Naive thymus-derived CD4-positive, alpha-beta T cell (primary cell): ENCODE measurements at regions not wholly inside any gene's neighbourhood (a gene's known extent, or its start where the extent isn't known, plus 50 kb on each side); places are given as distances from the start of the nearest gene placed in this dataset.

Experiments used
- ATAC-seq: fragments of 150-1000 bp; cut with Tn5 transposase; 2 replicates; pipeline ENCODE4 v1.10.0; 2021; ENCODE audit warnings: mild to moderate bottlenecking, moderate library complexity
- CTCF ChIA-PET: fragments of 350-600 bp; sonication (Branson Sonifier 250); formaldehyde crosslinking; loops from one replicate; lab custom pipeline; 2021; ENCODE audit warnings: antibody characterized with exemption; lab: Charles Lee
- POLR2A ChIA-PET: fragments of 350-600 bp; sonication (Branson Sonifier 250); formaldehyde crosslinking; loops from one replicate; lab custom pipeline; 2021; ENCODE audit warnings: antibody characterized with exemption, inconsistent platforms; lab: Charles Lee
- DNase-seq, 9 donors: peaks; one replicate each; pipeline versions ENCODE4 v3.0.0 to v3.0.0-alpha.2; 2020 to 2022; ENCODE audit warnings: mixed read lengths in 1 of 9
- H3K27ac ChIP-seq: one replicate; pipeline ENCODE4 v1.7.0; 2013; ENCODE audit warnings: mild to moderate bottlenecking, low read depth, low read length, moderate library complexity
- H3K27me3 ChIP-seq, 2 donors: one replicate each; pipeline ENCODE4 v1.7.0; 2013; ENCODE audit warnings: low read length in 2 of 2, mild to moderate bottlenecking in 2 of 2, moderate library complexity in 2 of 2; ENCODE audit not compliant: control insufficient read depth in 2 of 2, insufficient read depth in 2 of 2
- H3K36me3 ChIP-seq, 3 experiments: 1 replicate in 2 of 3; 2 replicates in 1 of 3; pipeline ENCODE4 v1.7.0; 2013; ENCODE audit warnings: low read length in 3 of 3, mild to moderate bottlenecking in 3 of 3, moderate library complexity in 1 of 3; ENCODE audit not compliant: insufficient read depth in 3 of 3, control insufficient read depth in 2 of 3
- H3K4me1 ChIP-seq, 2 donors: one replicate each; pipeline ENCODE4 v1.7.0; 2013; ENCODE audit warnings: low read length in 2 of 2, mild to moderate bottlenecking in 2 of 2, moderate library complexity in 1 of 2; ENCODE audit not compliant: control insufficient read depth in 2 of 2, insufficient read depth in 2 of 2
- H3K4me3 ChIP-seq: 2 replicates; pipeline ENCODE4 v1.7.0; 2013; ENCODE audit warnings: mild to moderate bottlenecking, low read length
- H3K9me3 ChIP-seq, 3 experiments: 1 replicate in 2 of 3; 2 replicates in 1 of 3; pipeline ENCODE4 v1.7.0; 2013; ENCODE audit warnings: low read length in 3 of 3; ENCODE audit not compliant: control insufficient read depth in 2 of 3
- H3K27ac Mint-ChIP-seq, 9 donors: one replicate each; pipeline ENCODE4 v1.8.0; 2020 to 2022; ENCODE audit warnings: mixed read lengths in 9 of 9, mild to moderate bottlenecking in 8 of 9, moderate library complexity in 5 of 9, inconsistent platforms in 2 of 9
- H3K27me3 Mint-ChIP-seq, 5 donors: one replicate each; pipeline ENCODE4 v1.8.0; 2021 to 2022; ENCODE audit warnings: mixed read lengths in 5 of 5, mild to moderate bottlenecking in 1 of 5
- H3K36me3 Mint-ChIP-seq, 5 donors: one replicate each; pipeline ENCODE4 v1.8.0; 2020 to 2022; ENCODE audit warnings: mixed read lengths in 5 of 5, mild to moderate bottlenecking in 3 of 5, inconsistent platforms in 1 of 5
- H3K4me1 Mint-ChIP-seq, 7 donors: one replicate each; pipeline ENCODE4 v1.8.0; 2020 to 2022; ENCODE audit warnings: mixed read lengths in 7 of 7, mild to moderate bottlenecking in 3 of 7, inconsistent platforms in 1 of 7
- H3K4me3 Mint-ChIP-seq, 10 donors: one replicate each; pipeline ENCODE4 v1.8.0; 2020 to 2022; ENCODE audit warnings: mild to moderate bottlenecking in 10 of 10, mixed read lengths in 10 of 10, moderate library complexity in 6 of 10, inconsistent platforms in 2 of 10
- H3K9me3 Mint-ChIP-seq, 11 donors: one replicate each; pipeline ENCODE4 v1.8.0; 2020 to 2022; ENCODE audit warnings: mixed read lengths in 11 of 11, mild to moderate bottlenecking in 4 of 11, inconsistent platforms in 1 of 11, moderate library complexity in 1 of 11
- intact Hi-C, 2 donors: fragments of 100-400 bp; cut with micrococcal nuclease; formaldehyde crosslinking; loops; one replicate each; pipeline ENCODE4 v1.15.1; 2023

DNA sequence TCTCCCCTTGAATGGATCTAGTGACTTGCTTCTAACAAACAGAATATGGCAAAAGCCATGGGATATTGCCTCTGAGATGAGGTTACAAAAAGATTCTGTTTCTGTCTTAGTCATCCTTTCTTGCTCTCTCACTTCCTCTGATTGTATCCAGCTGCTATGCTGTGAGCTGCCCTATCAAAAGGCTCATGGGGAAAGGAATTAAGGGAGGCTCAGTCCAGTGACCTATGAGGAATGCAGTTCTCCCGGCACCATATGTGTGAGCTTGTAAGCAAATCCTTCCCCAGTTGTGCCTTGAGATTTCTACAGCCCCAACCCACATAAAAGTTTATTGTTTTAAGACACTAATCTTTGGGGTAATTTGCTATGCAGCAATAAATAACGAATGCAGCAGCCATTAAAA is 183.1 kb downstream of the KLHL28 start:
- intact Hi-C loops, result no loop called here
- CTCF ChIA-PET, result no interaction called here
- ATAC-seq, result no peak
- H3K9me3 ChIP-seq, result no peaks in the 10 kb centered on the region
- no peaks in the 10 kb centered on the region for H3K4me1 Mint-ChIP-seq
- H3K9me3 Mint-ChIP-seq, result no peaks in the 10 kb centered on the region
- no peak overlapping the region for H3K27ac ChIP-seq
- no peaks in the 10 kb centered on the region for H3K4me1 ChIP-seq
- H3K27ac Mint-ChIP-seq, result no peak overlapping the region
- DNase-seq, result no peak
- no peak overlapping the region for H3K4me3 ChIP-seq
- H3K4me3 Mint-ChIP-seq, result no peak overlapping the region
- H3K27me3 ChIP-seq, result no peaks in the 10 kb centered on the region
- POLR2A ChIA-PET, result no interaction called here
- no peaks in the 10 kb centered on the region for H3K36me3 Mint-ChIP-seq
- H3K36me3 ChIP-seq, result no peaks in the 10 kb centered on the region
- peaks cover 0 to 18% (median 11%) of the 10 kb centered on the region in 5 donors for H3K27me3 Mint-ChIP-seq

DNA sequence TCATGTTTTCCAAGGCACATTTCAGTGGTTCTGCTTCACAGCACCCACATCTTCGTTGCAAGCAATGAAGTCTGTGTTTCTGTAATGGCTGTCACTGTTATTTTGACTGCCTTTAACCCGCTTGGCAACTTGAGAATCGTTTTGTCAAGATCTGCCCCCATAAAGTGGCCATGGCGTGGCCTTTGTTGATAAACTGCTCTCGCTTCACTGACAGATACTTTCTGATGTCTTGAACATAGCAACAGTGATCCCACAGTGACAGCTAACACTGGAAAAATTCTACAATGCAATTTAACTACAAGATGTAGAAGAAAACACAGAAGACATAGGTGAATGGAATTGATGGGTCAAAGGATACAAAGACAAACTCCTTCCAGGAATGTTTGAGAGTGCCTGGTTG is 184.2 kb downstream of the KLHL28 start:
- H3K27me3 ChIP-seq, result no peaks in the 10 kb centered on the region
- CTCF ChIA-PET, result no interaction called here
- peaks cover 0 to 4% (median 0%) of the 10 kb centered on the region in 11 donors for H3K9me3 Mint-ChIP-seq
- H3K4me1 ChIP-seq, result no peaks in the 10 kb centered on the region
- H3K4me1 Mint-ChIP-seq, result no peaks in the 10 kb centered on the region
- no peaks in the 10 kb centered on the region for H3K9me3 ChIP-seq
- ATAC-seq, result no peak
- POLR2A ChIA-PET, result no interaction called here
- H3K27ac Mint-ChIP-seq, result no peak overlapping the region
- H3K36me3 ChIP-seq, result no peaks in the 10 kb centered on the region
- H3K4me3 ChIP-seq, result no peak overlapping the region
- H3K27me3 Mint-ChIP-seq, result peaks cover 0 to 11% (median 9%) of the 10 kb centered on the region in 5 donors
- intact Hi-C loops, result no loop called here
- H3K36me3 Mint-ChIP-seq, result no peaks in the 10 kb centered on the region
- DNase-seq, result no peak
- no peak overlapping the region for H3K4me3 Mint-ChIP-seq
- H3K27ac ChIP-seq, result no peak overlapping the region

DNA sequence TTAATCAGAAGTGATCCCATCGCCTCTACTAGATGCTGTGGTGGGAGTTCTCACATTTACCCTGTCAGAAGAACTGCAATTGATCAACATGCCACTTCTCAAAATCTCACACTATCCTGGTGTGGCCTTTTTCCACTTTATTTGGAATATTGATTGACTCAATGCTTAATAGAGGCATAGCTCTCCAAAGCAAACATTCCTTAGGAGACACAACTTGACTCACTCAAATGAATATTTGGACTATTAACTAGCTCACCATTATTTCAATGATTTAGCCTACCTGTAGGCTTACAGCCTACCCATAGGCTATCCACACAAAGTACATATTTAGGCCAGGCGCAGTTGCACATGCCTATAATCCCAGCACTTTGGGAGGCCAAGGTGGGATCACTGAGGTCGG is 186.5 kb downstream of the KLHL28 start:
- ChIA-PET POLR2A (no interaction called here), CTCF (no interaction called here)
- Mint-ChIP-seq H3K4me1 (no peaks in the 10 kb centered on the region), H3K36me3 (no peaks in the 10 kb centered on the region), H3K9me3 (peaks cover 0 to 4% (median 0%) of the 10 kb centered on the region in 11 donors), H3K27me3 (peaks cover 0 to 8% (median 0%) of the 10 kb centered on the region in 5 donors), H3K4me3 (no peak overlapping the region), H3K27ac (no peak overlapping the region)
- Histone ChIP-seq H3K27ac (no peak overlapping the region), H3K4me1 (no peaks in the 10 kb centered on the region), H3K36me3 (no peaks in the 10 kb centered on the region), H3K9me3 (no peaks in the 10 kb centered on the region), H3K27me3 (no peaks in the 10 kb centered on the region), H3K4me3 (no peak overlapping the region)
- no peak for ATAC-seq
- DNase-seq, result no peak
- intact Hi-C loops, result no loop called here

DNA sequence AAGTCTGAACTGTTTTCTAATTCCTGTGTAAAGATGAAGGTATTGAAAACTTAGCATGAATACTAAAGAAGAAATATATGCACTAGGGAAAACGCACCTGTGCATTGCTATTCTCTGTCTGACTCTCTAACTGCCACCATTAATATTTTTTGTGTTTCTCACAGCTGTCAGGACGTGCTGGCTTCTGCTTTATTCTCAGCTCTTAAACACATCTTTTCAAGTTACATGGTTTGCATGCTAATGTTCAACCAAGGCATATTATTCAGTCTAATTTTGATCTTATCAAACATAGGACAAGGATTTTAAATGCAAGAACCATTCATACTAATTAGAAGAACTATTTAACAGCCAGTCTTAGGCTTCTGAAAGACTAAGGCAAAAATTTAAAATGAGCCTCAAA is 187.4 kb downstream of the KLHL28 start:
- H3K9me3 ChIP-seq, result no peaks in the 10 kb centered on the region
- Mint-ChIP-seq H3K27ac (no peak overlapping the region), H3K27me3 (peaks cover 0 to 9% (median 4%) of the 10 kb centered on the region in 5 donors), H3K36me3 (no peaks in the 10 kb centered on the region), H3K4me1 (no peaks in the 10 kb centered on the region), H3K9me3 (peaks cover 0 to 4% (median 0%) of the 10 kb centered on the region in 11 donors), H3K4me3 (no peak overlapping the region)
- no peak overlapping the region for H3K4me3 ChIP-seq
- DNase-seq (no peak), ATAC-seq (no peak)
- H3K4me1 ChIP-seq, result no peaks in the 10 kb centered on the region
- no peak overlapping the region for H3K27ac ChIP-seq
- no peaks in the 10 kb centered on the region for H3K27me3 ChIP-seq
- ChIA-PET CTCF (no interaction called here), POLR2A (no interaction called here)
- intact Hi-C loops, result no loop called here
- no peaks in the 10 kb centered on the region for H3K36me3 ChIP-seq

DNA sequence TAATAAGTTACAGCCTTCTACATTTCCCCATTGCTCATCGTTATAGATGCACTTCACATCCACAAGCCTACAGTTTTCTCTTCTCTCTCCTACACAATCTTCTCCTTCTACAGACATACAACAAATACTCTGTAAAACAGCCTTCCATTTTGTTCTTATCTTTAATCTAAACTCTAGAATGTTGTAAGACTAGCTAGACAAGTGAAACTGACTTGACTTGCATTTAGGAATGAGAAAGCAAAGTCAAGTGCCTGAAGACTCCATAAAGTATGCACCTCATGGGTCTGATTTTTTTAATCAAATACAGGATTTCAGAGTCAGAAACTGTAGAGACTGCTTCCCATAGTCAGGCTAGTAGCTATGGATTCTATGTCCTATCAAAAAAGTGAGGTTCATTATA is 190.3 kb downstream of the KLHL28 start:
- no peak for ATAC-seq

DNA sequence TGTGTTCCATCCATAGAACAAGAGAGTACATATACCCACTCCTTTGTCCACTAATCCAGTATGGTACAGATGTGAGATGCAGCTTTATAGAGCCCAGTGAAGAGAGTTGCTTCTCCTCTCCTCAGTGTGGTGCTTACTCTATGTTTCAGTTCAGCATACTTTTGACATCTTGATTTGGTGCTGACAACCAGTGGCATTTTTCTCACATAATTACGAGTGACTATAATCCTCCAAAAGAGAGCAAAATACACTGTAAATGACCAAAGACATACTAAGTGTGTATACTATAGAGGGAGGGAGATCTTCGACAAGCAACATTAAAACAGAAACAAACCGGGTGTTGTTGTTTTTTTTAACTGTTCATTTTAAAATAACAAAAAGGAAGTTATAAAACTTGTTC is 191.5 kb downstream of the KLHL28 start:
- Histone ChIP-seq H3K9me3 (no peaks in the 10 kb centered on the region), H3K4me1 (no peaks in the 10 kb centered on the region), H3K4me3 (no peak overlapping the region), H3K27ac (no peak overlapping the region), H3K36me3 (no peaks in the 10 kb centered on the region), H3K27me3 (no peaks in the 10 kb centered on the region)
- intact Hi-C loops, result no loop called here
- Mint-ChIP-seq H3K4me3 (no peak overlapping the region), H3K27me3 (peaks cover 0 to 19% (median 9%) of the 10 kb centered on the region in 5 donors), H3K27ac (no peak overlapping the region), H3K4me1 (no peaks in the 10 kb centered on the region), H3K9me3 (peaks cover 0 to 4% (median 0%) of the 10 kb centered on the region in 11 donors), H3K36me3 (no peaks in the 10 kb centered on the region)
- CTCF ChIA-PET, result no interaction called here
- DNase-seq, result no peak
- no peak for ATAC-seq
- POLR2A ChIA-PET, result no interaction called here

More for the DNA sequence above, 190.3 kb downstream of the KLHL28 start:
- Histone ChIP-seq H3K9me3 (no peaks in the 10 kb centered on the region), H3K4me3 (no peak overlapping the region), H3K27me3 (no peaks in the 10 kb centered on the region), H3K4me1 (no peaks in the 10 kb centered on the region), H3K36me3 (no peaks in the 10 kb centered on the region), H3K27ac (no peak overlapping the region)
- intact Hi-C loops, result no loop called here
- DNase-seq, result no peak
- ChIA-PET CTCF (no interaction called here), POLR2A (interaction anchor here (0.7 kb wide), 1 partner anchor 1308 kb away, joined by 5 read pairs; no protein-coding TSS in a partner anchor)
- no peaks in the 10 kb centered on the region for H3K4me1 Mint-ChIP-seq
- H3K4me3 Mint-ChIP-seq, result no peak overlapping the region
- H3K9me3 Mint-ChIP-seq, result peaks cover 0 to 4% (median 0%) of the 10 kb centered on the region in 11 donors
- H3K27me3 Mint-ChIP-seq, result peaks cover 0 to 9% (median 8%) of the 10 kb centered on the region in 5 donors
- H3K27ac Mint-ChIP-seq, result no peak overlapping the region
- no peaks in the 10 kb centered on the region for H3K36me3 Mint-ChIP-seq

DNA sequence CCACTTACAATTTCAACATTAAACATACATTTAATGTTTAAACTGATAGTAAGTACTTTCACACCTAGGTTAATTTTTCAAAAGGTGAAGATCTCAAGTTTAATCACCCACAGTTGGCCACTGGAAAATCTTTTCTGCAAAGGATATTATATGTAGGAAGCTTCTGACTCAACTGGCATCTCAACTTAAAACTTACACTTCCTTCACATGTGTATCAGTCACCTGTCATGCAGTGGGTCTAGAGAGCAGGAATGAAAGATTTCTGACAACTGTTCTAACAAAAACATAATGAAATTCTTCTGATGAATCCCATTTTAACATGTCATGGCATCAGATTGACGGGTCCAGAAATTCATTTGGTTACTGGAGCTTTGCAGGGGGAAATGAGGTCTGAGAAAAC is 192.8 kb downstream of the KLHL28 start:
- DNase-seq (no peak), ATAC-seq (no peak)
- Mint-ChIP-seq H3K27ac (no peak overlapping the region), H3K36me3 (no peaks in the 10 kb centered on the region), H3K4me1 (no peaks in the 10 kb centered on the region), H3K27me3 (peaks cover 0 to 23% (median 9%) of the 10 kb centered on the region in 5 donors), H3K4me3 (no peak overlapping the region), H3K9me3 (peaks cover 0 to 4% (median 0%) of the 10 kb centered on the region in 11 donors)
- H3K9me3 ChIP-seq, result no peaks in the 10 kb centered on the region
- no peaks in the 10 kb centered on the region for H3K4me1 ChIP-seq
- no peaks in the 10 kb centered on the region for H3K36me3 ChIP-seq
- CTCF ChIA-PET, result no interaction called here
- no peak overlapping the region for H3K4me3 ChIP-seq
- POLR2A ChIA-PET, result no interaction called here
- H3K27ac ChIP-seq, result no peak overlapping the region
- intact Hi-C loops, result no loop called here
- H3K27me3 ChIP-seq, result no peaks in the 10 kb centered on the region
